ENCODE measurements at regions not wholly inside any gene's neighbourhood (a gene's known extent, or its start where the extent isn't known, plus 50 kb on each side); places are given as distances from the start of the nearest gene placed in this dataset.

DNA sequence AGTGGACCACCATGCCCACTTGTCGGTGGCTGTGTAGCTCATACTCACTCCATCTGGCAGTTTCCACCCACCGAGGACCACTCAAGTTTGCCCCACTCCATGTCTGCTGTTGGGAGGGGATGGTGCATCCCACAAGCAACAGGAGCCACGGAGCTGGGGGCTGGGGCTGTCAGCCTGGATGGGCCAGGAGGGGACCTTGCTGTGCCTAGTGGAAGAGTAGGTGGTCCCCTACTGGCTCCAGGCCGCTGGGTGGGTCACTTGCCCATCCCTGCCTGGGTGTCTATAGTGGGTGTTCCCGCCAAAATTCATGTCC lies 57.0 kb downstream of the SMIM38 start:
- DNase-seq (peak in 1 of 4 donors; percentile 8), ATAC-seq (no peak)
- intact Hi-C loops (cut with DNase I), result no loop called here
- Histone ChIP-seq H3K27ac (no peak overlapping the region), H3K9me3 (no peaks in the 10 kb centered on the region), H3K4me1 (no peaks in the 10 kb centered on the region), H3K27me3 (no peaks in the 10 kb centered on the region), H3K4me3 (no peak overlapping the region), H3K36me3 (replicated peaks in 1 of 2; ENCODE audit: insufficient read depth in 1 of 2, low read depth in 2 of 2) (no peaks in the 10 kb centered on the region)
- WGBS, 2 donors, result 70 to 83% methylated on average over 2 to 5 of the region's 5 CpGs
- TF ChIP-seq POLR2A (IDR thresholded peaks at IDR 0.05), result no peak
- TF ChIP-seq, protein P1, sequence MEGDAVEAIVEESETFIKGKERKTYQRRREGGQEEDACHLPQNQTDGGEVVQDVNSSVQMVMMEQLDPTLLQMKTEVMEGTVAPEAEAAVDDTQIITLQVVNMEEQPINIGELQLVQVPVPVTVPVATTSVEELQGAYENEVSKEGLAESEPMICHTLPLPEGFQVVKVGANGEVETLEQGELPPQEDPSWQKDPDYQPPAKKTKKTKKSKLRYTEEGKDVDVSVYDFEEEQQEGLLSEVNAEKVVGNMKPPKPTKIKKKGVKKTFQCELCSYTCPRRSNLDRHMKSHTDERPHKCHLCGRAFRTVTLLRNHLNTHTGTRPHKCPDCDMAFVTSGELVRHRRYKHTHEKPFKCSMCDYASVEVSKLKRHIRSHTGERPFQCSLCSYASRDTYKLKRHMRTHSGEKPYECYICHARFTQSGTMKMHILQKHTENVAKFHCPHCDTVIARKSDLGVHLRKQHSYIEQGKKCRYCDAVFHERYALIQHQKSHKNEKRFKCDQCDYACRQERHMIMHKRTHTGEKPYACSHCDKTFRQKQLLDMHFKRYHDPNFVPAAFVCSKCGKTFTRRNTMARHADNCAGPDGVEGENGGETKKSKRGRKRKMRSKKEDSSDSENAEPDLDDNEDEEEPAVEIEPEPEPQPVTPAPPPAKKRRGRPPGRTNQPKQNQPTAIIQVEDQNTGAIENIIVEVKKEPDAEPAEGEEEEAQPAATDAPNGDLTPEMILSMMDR (IDR thresholded peaks at IDR 0.05), result no peak

GRCh38 chr11:69213316-69213715 lies 57.6 kb downstream of the SMIM38 start:
- no peaks in the 10 kb centered on the region for H3K4me1 ChIP-seq
- intact Hi-C loops (cut with DNase I), result no loop called here
- H3K4me3 ChIP-seq, result no peak overlapping the region
- TF ChIP-seq, protein P1 (IDR thresholded peaks at IDR 0.05), result no peak
- TF ChIP-seq POLR2A (IDR thresholded peaks at IDR 0.05), result no peak
- H3K36me3 ChIP-seq (replicated peaks in 1 of 2; ENCODE audit: insufficient read depth in 1 of 2, low read depth in 2 of 2), result no peaks in the 10 kb centered on the region
- WGBS, 2 donors, result 70 to 92% methylated on average over 9 of the region's 9 CpGs
- H3K9me3 ChIP-seq, result no peaks in the 10 kb centered on the region
- DNase-seq, result peak in 1 of 4 donors; percentile 2
- no peak for ATAC-seq
- no peak overlapping the region for H3K27ac ChIP-seq
- H3K27me3 ChIP-seq, result no peaks in the 10 kb centered on the region

GRCh38 chr11:69213964-69214363 lies 58.2 kb downstream of the SMIM38 start:
- intact Hi-C loops (cut with DNase I), result no loop called here
- 79 to 100% methylated on average over 1 of the region's 1 CpG for WGBS, 2 donors
- no peaks in the 10 kb centered on the region for H3K36me3 ChIP-seq (replicated peaks in 1 of 2; ENCODE audit: insufficient read depth in 1 of 2, low read depth in 2 of 2)
- no peaks in the 10 kb centered on the region for H3K27me3 ChIP-seq
- H3K9me3 ChIP-seq, result no peaks in the 10 kb centered on the region
- TF ChIP-seq POLR2A (IDR thresholded peaks at IDR 0.05), result no peak
- TF ChIP-seq, protein P1 (IDR thresholded peaks at IDR 0.05), result no peak
- DNase-seq (no peak), ATAC-seq (no peak)
- H3K27ac ChIP-seq, result no peak overlapping the region
- no peaks in the 10 kb centered on the region for H3K4me1 ChIP-seq
- no peak overlapping the region for H3K4me3 ChIP-seq

GRCh38 chr11:69215216-69215615 lies 59.5 kb downstream of the SMIM38 start:
- no peak overlapping the region for H3K4me3 ChIP-seq
- 40 to 45% methylated on average over 1 of the region's 1 CpG for WGBS, 2 donors
- DNase-seq, result peak in 3 of 4 donors; percentile 1 to 12 (median 6)
- H3K9me3 ChIP-seq, result no peaks in the 10 kb centered on the region
- TF ChIP-seq, protein P1 (IDR thresholded peaks at IDR 0.05), result no peak
- TF ChIP-seq POLR2A (IDR thresholded peaks at IDR 0.05), result no peak
- no peaks in the 10 kb centered on the region for H3K4me1 ChIP-seq
- no peak for ATAC-seq
- intact Hi-C loops (cut with DNase I), result no loop called here
- H3K36me3 ChIP-seq (replicated peaks in 1 of 2; ENCODE audit: insufficient read depth in 1 of 2, low read depth in 2 of 2), result no peaks in the 10 kb centered on the region
- H3K27ac ChIP-seq, result no peak overlapping the region
- no peaks in the 10 kb centered on the region for H3K27me3 ChIP-seq

GRCh38 chr11:69215784-69216415 lies 60.2 kb downstream of the SMIM38 start:
- Histone ChIP-seq H3K27me3 (no peaks in the 10 kb centered on the region), H3K36me3 (replicated peaks in 1 of 2; ENCODE audit: insufficient read depth in 1 of 2, low read depth in 2 of 2) (no peaks in the 10 kb centered on the region), H3K27ac (no peak overlapping the region), H3K9me3 (no peaks in the 10 kb centered on the region), H3K4me3 (no peak overlapping the region), H3K4me1 (peaks cover 6% of the 10 kb centered on the region)
- TF ChIP-seq, protein P1 (IDR thresholded peaks at IDR 0.05), result no peak
- TF ChIP-seq POLR2A (IDR thresholded peaks at IDR 0.05), result no peak
- peak in 2 of 4 donors; percentile 2 to 5 for DNase-seq
- 77 to 80% methylated on average over 6 of the region's 6 CpGs for whole genome bisulfite sequencing, 2 donors
- ATAC-seq, result no peak
- intact Hi-C loops (cut with DNase I), result no loop called here

Measured in body of pancreas (tissue), 4 donors.